ENCODE measurements at regions not wholly inside any gene's neighbourhood (a gene's known extent, or its start where the extent isn't known, plus 50 kb on each side); places are given as distances from the start of the nearest gene placed in this dataset.

DNA sequence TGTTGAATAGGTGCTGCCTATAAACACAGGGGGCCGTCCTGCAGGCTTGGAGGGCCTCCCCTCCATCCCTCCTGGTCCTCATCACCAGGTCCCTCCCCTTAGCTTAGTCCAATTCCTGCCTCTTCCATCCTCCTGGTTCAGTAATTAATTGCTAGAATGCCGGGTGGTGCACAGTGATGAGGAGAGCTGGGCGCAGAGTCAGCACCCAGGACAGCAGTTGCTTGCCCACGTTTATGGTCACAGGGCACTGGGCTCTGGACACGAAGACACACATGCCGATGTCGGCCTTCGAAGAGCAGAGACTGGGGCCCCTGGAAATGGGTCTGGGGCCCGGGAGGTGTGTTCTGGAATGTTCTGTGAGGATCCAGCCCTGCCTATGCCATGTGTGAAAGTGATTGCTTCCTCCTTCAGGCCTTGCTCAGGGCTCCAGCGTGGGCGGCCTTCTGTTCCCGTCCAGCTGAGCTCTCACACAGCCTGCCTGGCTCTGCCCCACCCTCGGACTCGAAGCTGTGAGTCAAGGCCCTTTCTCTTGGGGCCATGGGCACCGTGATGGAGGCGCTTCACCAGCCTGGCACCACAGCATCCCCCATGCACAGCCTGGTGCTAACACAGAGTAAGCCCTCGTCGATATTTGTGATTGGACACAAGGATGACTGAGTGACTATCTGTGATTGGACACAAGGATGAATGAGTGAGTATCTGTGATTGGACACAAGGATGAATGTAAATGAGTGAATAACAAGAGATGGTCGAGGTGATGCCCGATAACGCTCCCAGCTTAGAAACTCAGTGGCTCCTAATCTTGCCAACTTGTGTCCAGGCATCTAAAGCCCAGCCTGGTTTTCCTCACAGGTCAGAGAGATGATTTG, 884.7 kb downstream of the BRD1 start:
- TF ChIP-seq, protein P1, sequence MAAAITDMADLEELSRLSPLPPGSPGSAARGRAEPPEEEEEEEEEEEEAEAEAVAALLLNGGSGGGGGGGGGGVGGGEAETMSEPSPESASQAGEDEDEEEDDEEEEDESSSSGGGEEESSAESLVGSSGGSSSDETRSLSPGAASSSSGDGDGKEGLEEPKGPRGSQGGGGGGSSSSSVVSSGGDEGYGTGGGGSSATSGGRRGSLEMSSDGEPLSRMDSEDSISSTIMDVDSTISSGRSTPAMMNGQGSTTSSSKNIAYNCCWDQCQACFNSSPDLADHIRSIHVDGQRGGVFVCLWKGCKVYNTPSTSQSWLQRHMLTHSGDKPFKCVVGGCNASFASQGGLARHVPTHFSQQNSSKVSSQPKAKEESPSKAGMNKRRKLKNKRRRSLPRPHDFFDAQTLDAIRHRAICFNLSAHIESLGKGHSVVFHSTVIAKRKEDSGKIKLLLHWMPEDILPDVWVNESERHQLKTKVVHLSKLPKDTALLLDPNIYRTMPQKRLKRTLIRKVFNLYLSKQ (tag by site-specific recombination; IDR thresholded peaks at IDR 0.05; ENCODE audit: borderline replicate concordance), result no peak
- TF ChIP-seq ZNF37A (tag by site-specific recombination; IDR thresholded peaks at IDR 0.05) (no peak), ZNF335 (tag by site-specific recombination; conservative IDR thresholded peaks at IDR 0.05) (no peak)
